IPS-18a (cell line): ENCODE measurements at regions not wholly inside any gene's neighbourhood (a gene's known extent, or its start where the extent isn't known, plus 50 kb on each side); places are given as distances from the start of the nearest gene placed in this dataset.

Experiments used
- H3K27ac ChIP-seq: one replicate; pipeline ENCODE4 v1.5.1; 2013; ENCODE audit warnings: low read length
- H3K27me3 ChIP-seq: one replicate; pipeline ENCODE4 v1.6.1; 2013; ENCODE audit warnings: mild to moderate bottlenecking, low read length; ENCODE audit not compliant: control insufficient read depth, insufficient read depth
- H3K36me3 ChIP-seq: one replicate; pipeline ENCODE4 v1.6.1; 2013; ENCODE audit warnings: low read depth, low read length; ENCODE audit not compliant: control insufficient read depth
- H3K4me1 ChIP-seq: one replicate; pipeline ENCODE4 v1.6.1; 2013; ENCODE audit warnings: low read depth, low read length; ENCODE audit not compliant: control insufficient read depth
- H3K4me3 ChIP-seq: one replicate; pipeline ENCODE4 v1.5.1; 2013; ENCODE audit warnings: low read length
- H3K9ac ChIP-seq: one replicate; pipeline ENCODE4 v1.6.1; 2013; ENCODE audit warnings: mild to moderate bottlenecking, low read length, moderate library complexity
- H3K9me3 ChIP-seq: one replicate; pipeline ENCODE4 v1.6.1; 2013; ENCODE audit warnings: low read depth, low read length; ENCODE audit not compliant: control insufficient read depth

DNA sequence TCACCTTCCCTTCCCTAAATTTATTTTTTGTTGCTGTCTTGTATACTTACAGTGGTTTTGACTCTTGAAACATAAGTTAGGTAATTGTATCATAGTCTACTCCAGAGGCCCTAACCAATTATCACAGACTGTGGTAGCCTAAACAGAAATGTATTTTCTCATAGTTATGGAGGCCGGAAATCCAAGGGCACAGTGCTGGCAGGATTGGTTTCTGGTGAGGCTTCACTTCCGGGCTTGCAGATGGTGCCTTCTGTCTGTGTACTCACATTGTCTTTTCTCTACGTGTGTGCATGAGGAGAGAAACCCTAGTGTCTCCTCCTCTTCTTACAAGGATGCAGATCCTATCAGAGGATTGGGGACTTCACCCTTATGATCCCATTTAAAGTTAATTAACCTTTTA, 290.2 kb upstream of the KCNMB2 start:
- Histone ChIP-seq H3K36me3 (no peaks in the 10 kb centered on the region), H3K4me3 (no peak overlapping the region), H3K9ac (no peak overlapping the region), H3K4me1 (peaks cover 6% of the 10 kb centered on the region), H3K27me3 (no peaks in the 10 kb centered on the region), H3K27ac (no peak overlapping the region), H3K9me3 (no peaks in the 10 kb centered on the region)

DNA sequence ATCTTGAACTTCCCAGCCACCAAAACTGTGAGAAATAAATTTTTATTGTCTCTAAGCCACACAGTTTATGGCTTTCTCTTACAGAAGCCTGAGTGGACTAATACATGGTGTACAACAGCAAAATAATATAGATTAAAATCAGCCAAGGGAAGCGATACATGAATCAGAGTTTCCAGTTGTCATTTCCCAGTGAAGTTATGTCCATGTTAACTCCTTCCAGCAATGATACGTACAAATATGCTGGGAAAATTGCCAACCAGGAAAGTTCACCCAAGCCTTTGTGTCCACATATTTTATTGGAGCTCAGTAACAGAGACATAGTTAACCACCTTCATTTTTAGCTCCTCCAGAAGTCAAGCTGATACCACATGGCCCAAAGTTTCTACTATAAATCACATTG, 280.9 kb upstream of the KCNMB2 start:
- Histone ChIP-seq H3K27ac (no peak overlapping the region), H3K9ac (no peak overlapping the region), H3K4me1 (no peaks in the 10 kb centered on the region), H3K27me3 (no peaks in the 10 kb centered on the region), H3K36me3 (no peaks in the 10 kb centered on the region), H3K9me3 (no peaks in the 10 kb centered on the region), H3K4me3 (no peak overlapping the region)

DNA sequence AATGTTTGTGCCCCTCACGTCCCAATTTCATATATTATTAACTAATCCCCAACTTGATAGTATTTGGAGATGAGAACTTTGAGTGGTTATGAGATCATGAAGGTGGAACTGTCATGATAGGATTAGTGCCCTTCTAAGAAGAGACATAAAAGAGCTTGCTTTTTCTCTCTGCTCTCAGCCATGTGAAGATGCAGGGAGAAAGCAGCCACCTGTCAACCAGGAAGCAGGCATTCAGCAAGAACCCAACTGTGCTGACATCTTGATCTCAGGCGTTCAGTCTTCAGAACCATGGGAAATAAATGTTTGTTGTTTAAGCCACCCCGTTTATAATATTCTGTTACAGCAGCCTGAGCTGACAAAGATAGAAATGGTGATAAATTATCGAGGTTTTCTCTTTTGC, 278.7 kb upstream of the KCNMB2 start:
- Histone ChIP-seq H3K9ac (no peak overlapping the region), H3K9me3 (no peaks in the 10 kb centered on the region), H3K27me3 (no peaks in the 10 kb centered on the region), H3K27ac (no peak overlapping the region), H3K36me3 (no peaks in the 10 kb centered on the region), H3K4me3 (no peak overlapping the region), H3K4me1 (no peaks in the 10 kb centered on the region)

DNA sequence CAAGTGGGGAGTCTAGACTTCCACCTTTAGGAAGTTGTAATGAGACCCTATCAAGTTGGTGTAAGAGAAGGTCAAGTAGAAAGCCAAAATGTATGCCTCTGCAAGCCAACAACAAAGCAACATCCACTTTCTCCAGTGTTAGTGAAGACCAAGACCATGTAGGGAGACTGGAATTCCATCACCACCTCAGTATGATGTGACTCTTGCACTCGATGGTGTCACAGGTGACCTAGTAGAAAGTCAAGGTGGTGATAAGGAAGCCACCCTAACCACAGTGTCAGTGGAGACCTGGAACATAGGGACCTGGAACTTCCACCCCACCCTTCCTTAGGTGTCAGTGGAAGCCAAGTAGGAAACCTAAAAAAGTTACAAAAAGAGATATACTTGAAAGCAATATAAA, 278.1 kb upstream of the KCNMB2 start:
- Histone ChIP-seq H3K9ac (no peak overlapping the region), H3K9me3 (no peaks in the 10 kb centered on the region), H3K4me1 (no peaks in the 10 kb centered on the region), H3K4me3 (no peak overlapping the region), H3K36me3 (no peaks in the 10 kb centered on the region), H3K27me3 (no peaks in the 10 kb centered on the region), H3K27ac (no peak overlapping the region)

DNA sequence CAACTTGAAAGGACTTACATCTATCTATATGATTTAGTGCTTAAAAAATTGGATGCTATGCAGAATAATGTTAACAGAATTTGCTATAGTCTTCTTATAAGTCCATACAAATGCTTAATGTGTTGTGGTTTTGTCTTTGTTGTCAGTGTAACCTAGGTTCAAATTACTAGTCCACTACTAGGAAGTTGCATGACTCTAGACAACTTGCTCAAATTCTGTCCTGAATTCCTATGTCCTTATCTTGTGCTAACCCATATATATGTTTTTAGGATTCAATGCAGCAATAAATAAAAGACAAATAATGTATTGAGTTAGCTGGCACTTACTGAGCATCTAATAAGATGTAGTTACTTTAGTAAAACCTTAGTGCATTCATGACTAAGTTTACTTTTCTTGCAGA, 276.5 kb upstream of the KCNMB2 start:
- Histone ChIP-seq H3K9ac (no peak overlapping the region), H3K27me3 (no peaks in the 10 kb centered on the region), H3K36me3 (no peaks in the 10 kb centered on the region), H3K4me1 (no peaks in the 10 kb centered on the region), H3K27ac (no peak overlapping the region), H3K9me3 (no peaks in the 10 kb centered on the region), H3K4me3 (no peak overlapping the region)

DNA sequence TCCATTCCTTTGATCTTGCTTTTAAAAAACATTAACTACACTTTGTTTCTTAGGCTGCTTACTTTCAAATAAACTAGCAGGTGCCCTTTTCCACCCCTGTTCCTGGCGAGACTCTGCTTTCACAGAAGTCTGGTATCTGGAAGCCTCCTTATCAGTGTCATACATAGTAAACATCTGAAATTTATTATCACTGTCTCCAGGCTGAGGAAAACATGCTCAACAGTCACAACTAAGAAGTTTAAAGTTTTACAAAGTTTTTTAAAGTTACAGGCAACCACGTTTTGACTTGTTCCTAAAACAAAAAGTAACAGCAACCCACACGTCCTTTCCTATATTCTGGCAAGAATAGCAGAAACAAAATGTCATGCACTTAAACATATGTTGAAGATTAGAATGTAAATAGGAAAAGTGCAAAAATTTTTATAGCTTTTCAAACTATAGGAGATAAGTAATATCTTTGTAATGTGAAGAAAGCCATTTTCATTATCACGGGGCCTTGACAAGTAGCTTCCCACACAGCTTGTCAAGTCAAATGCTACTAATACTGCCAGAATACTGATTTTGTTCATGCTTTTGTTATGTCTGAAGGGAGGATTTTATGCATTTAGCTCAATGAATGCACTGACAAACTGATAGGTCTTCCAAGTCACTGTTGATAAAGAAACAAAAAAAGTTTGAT, 275.2 kb upstream of the KCNMB2 start:
- Histone ChIP-seq H3K27me3 (no peaks in the 10 kb centered on the region), H3K9me3 (no peaks in the 10 kb centered on the region), H3K4me1 (no peaks in the 10 kb centered on the region), H3K4me3 (no peak overlapping the region), H3K36me3 (no peaks in the 10 kb centered on the region), H3K9ac (no peak overlapping the region), H3K27ac (no peak overlapping the region)

DNA sequence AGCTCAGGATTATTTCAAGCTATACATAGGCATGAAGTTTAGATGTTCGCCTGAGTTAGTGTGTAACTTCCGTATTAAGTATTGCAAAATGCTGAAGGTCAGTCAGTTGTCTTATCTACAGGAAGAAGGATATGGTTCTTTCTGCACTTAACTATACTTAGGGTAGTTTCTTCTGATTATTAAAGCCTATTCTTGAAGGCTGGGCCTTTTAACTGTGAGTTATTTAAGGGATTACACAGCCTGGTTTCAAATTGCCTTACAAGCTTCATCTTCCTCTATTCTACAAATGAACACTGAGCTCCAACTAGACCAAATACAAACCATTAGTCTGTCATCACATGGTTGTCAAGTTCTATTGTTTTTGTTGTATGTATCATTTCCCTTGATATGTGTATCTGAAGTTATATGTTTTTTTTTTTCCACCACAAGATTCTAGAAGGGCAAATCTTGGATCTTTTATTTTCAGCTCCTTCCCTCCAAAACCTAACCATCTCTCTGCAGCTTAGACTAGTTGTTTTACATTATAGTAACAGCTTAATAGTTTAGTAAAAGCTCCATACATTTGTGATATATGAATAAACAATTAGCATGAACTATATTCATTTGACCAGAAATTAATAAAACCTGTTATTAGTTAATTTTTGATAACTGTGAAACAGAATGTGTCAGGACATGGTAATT, 272.9 kb upstream of the KCNMB2 start:
- H3K27ac ChIP-seq = no peak overlapping the region
- H3K4me1 ChIP-seq = peaks cover 3% of the 10 kb centered on the region
- H3K9ac ChIP-seq = no peak overlapping the region
- no peak overlapping the region for H3K4me3 ChIP-seq
- no peaks in the 10 kb centered on the region for H3K9me3 ChIP-seq
- no peaks in the 10 kb centered on the region for H3K27me3 ChIP-seq
- H3K36me3 ChIP-seq = no peaks in the 10 kb centered on the region

DNA sequence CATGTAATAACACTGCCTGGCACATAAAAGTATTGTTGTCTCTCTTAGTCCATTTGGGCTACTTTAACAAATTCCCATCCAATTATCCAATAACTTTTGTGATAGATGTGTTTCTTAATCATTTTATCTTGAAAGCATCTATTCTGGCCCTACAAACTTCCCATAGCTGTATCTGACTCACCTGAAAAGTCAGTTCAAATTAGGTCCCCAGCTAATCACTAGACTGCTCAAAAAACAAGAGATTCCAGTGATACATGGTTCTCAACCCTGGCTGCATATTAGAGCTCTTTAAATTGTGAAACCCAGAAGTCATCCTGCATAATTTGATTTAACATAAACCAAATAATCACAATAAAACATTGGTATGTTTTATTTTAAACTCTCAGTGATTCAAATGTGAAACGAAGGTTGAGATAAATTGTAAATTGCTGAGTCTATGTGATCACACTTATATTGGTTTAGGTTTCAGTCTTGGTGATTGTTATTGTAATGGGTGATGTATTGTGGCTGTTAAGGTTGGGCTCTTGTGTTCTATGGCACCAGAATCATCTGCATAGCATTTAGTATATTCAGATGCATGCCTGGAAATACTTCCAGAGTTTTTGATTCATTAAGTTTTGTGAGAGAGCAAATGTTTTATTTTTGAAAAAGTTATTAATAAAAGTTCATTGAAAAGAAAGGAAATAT, 268.9 kb upstream of the KCNMB2 start:
- Histone ChIP-seq H3K9ac (no peak overlapping the region), H3K27me3 (no peaks in the 10 kb centered on the region), H3K9me3 (no peaks in the 10 kb centered on the region), H3K4me1 (peaks cover 3% of the 10 kb centered on the region), H3K36me3 (no peaks in the 10 kb centered on the region), H3K27ac (no peak overlapping the region), H3K4me3 (no peak overlapping the region)

DNA sequence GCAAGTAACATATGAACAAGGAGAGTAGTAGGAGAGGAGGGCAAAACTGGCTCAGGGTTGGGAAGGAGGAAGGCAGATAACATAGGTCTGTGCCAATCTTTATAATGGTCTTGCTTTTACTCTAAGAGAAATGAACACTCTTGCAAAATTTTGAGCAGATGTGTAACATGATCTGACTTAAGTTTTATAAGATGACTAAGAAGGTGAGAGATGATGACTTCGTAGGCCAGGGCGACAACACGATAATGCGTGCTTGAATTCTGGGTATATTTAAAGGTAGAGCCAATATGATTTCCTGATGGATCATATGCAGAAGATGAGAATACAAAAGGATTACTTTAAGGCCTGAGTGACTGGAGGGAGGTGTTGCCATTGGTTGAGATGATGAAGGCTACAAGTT, 265.4 kb upstream of the KCNMB2 start:
- H3K4me1 ChIP-seq = peaks cover 3% of the 10 kb centered on the region
- H3K9me3 ChIP-seq = no peaks in the 10 kb centered on the region
- no peaks in the 10 kb centered on the region for H3K27me3 ChIP-seq
- H3K9ac ChIP-seq = no peak overlapping the region
- H3K4me3 ChIP-seq = no peak overlapping the region
- H3K27ac ChIP-seq = no peak overlapping the region
- no peaks in the 10 kb centered on the region for H3K36me3 ChIP-seq

DNA sequence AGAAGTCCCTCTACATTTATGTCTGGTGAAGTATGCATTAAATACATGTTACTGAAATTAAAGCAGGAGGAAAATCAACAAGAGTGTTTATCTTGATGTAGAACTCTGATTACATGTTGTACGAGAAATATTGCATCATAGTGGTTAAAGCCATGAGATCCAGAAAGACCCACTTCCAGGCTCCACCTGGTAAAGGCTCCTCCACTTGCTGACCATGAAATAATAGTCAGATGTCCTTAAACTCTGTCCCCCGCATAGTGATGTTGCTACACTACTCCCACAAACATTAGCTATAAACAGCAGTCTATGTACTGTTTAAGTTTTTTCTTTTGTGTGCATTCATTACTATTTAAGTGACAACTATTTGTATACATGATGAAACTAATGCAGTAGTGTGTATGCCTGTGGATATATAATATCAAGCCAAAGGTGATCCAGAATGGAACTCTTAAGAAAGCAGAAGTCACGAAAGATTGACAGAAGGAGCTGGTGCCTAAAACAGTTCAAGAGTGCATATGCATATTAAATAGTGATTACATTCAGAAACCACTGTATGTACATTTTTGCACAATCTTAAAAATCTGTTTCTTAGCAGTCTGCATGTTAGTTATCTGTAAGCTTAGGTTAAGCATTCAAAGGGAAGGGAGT, 264.4 kb upstream of the KCNMB2 start:
- Histone ChIP-seq H3K36me3 (no peaks in the 10 kb centered on the region), H3K9ac (no peak overlapping the region), H3K4me3 (no peak overlapping the region), H3K27me3 (no peaks in the 10 kb centered on the region), H3K27ac (no peak overlapping the region), H3K9me3 (no peaks in the 10 kb centered on the region), H3K4me1 (peaks cover 3% of the 10 kb centered on the region)

DNA sequence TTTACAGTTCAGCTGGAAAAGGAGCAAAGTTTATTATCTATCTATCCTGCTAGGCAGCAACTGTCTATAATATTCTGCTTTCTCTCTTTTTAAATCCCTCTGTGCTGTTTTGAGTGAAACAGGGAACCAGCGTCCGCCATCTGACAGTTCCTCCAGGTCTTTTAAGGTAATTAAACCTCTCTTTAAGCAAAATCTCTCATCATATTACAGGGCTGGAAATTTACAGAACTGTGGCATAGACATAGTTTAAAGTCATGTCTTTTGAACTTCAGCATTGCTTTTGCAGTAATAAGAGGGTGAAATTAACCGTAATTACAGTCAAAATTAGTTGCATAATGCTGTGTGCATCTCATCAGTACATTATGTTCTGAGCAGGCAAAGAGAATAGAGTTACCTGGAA, 263.4 kb upstream of the KCNMB2 start:
- no peak overlapping the region for H3K4me3 ChIP-seq

More for the DNA sequence above, 263.4 kb upstream of the KCNMB2 start:
- no peak overlapping the region for H3K27ac ChIP-seq
- no peaks in the 10 kb centered on the region for H3K36me3 ChIP-seq
- H3K9ac ChIP-seq = no peak overlapping the region
- H3K4me1 ChIP-seq = no peaks in the 10 kb centered on the region
- H3K27me3 ChIP-seq = no peaks in the 10 kb centered on the region
- H3K9me3 ChIP-seq = no peaks in the 10 kb centered on the region
